ENCODE measurements at regions not wholly inside any gene's neighbourhood (a gene's known extent, or its start where the extent isn't known, plus 50 kb on each side); places are given as distances from the start of the nearest gene placed in this dataset.

GRCh38 chr3:5304789-5305683 is 117.5 kb downstream of the EDEM1 start:
- DNase-seq (ENCODE audit: low read depth in 2 of 2, low spot score in 1 of 2) = no peak

GRCh38 chr3:5305684-5305989 is 118.1 kb downstream of the EDEM1 start:
- no peak for DNase-seq (ENCODE audit: low read depth in 2 of 2, low spot score in 1 of 2)

- no peak for DNase-seq (ENCODE audit: low read depth in 2 of 2, low spot score in 1 of 2)
Measured at GRCh38 chr3:5309171-5309570, 121.7 kb downstream of the EDEM1 start.

- no peak for DNase-seq (ENCODE audit: low read depth in 2 of 2, low spot score in 1 of 2)
Measured at GRCh38 chr3:5309602-5310001, 122.1 kb downstream of the EDEM1 start.

GRCh38 chr3:5310509-5310908 is 123.0 kb downstream of the EDEM1 start:
- DNase-seq (ENCODE audit: low read depth in 2 of 2, low spot score in 1 of 2) = no peak

GRCh38 chr3:5312290-5312689 is 124.8 kb downstream of the EDEM1 start:
- no peak for DNase-seq (ENCODE audit: low read depth in 2 of 2, low spot score in 1 of 2)

GRCh38 chr3:5314897-5315296 is 127.4 kb downstream of the EDEM1 start:
- no peak for DNase-seq (ENCODE audit: low read depth in 2 of 2, low spot score in 1 of 2)

GRCh38 chr3:5317557-5317956 is 130.1 kb downstream of the EDEM1 start:
- DNase-seq (ENCODE audit: low read depth in 2 of 2, low spot score in 1 of 2) = no peak

- no peak for DNase-seq (ENCODE audit: low read depth in 2 of 2, low spot score in 1 of 2)
Measured at GRCh38 chr3:5319454-5319853, 131.9 kb downstream of the EDEM1 start.

GRCh38 chr3:5321666-5322340 is 134.3 kb downstream of the EDEM1 start:
- DNase-seq (ENCODE audit: low read depth in 2 of 2, low spot score in 1 of 2) = no peak

GRCh38 chr3:5324780-5325179 is 137.3 kb downstream of the EDEM1 start:
- DNase-seq (ENCODE audit: low read depth in 2 of 2, low spot score in 1 of 2) = no peak

GRCh38 chr3:5330152-5330810 is 142.8 kb downstream of the EDEM1 start:
- no peak for DNase-seq (ENCODE audit: low read depth in 2 of 2, low spot score in 1 of 2)

- DNase-seq (ENCODE audit: low read depth in 2 of 2, low spot score in 1 of 2) = no peak
Measured at GRCh38 chr3:5331567-5332269, 144.2 kb downstream of the EDEM1 start.

GRCh38 chr3:5332270-5332956 is 144.9 kb downstream of the EDEM1 start:
- no peak for DNase-seq (ENCODE audit: low read depth in 2 of 2, low spot score in 1 of 2)

- DNase-seq (ENCODE audit: low read depth in 2 of 2, low spot score in 1 of 2) = no peak
Measured at GRCh38 chr3:5339967-5340535, 152.5 kb downstream of the EDEM1 start.

GRCh38 chr3:5341610-5342009 is 154.1 kb downstream of the EDEM1 start:
- no peak for DNase-seq (ENCODE audit: low read depth in 2 of 2, low spot score in 1 of 2)

GRCh38 chr3:5343459-5343858 is 156.0 kb downstream of the EDEM1 start:
- DNase-seq (ENCODE audit: low read depth in 2 of 2, low spot score in 1 of 2) = no peak

GRCh38 chr3:5344707-5345106 is 157.2 kb downstream of the EDEM1 start:
- no peak for DNase-seq (ENCODE audit: low read depth in 2 of 2, low spot score in 1 of 2)

- no peak for DNase-seq (ENCODE audit: low read depth in 2 of 2, low spot score in 1 of 2)
Measured at GRCh38 chr3:5347486-5347885, 160.0 kb downstream of the EDEM1 start.

GRCh38 chr3:5348229-5348902 is 160.9 kb downstream of the EDEM1 start:
- DNase-seq (ENCODE audit: low read depth in 2 of 2, low spot score in 1 of 2) = no peak
